ENCODE measurements at regions not wholly inside any gene's neighbourhood (a gene's known extent, or its start where the extent isn't known, plus 50 kb on each side); places are given as distances from the start of the nearest gene placed in this dataset.

GRCh38 chr16:6777624-6778023 is 555.0 kb upstream of the RBFOX1 start:
- TF ChIP-seq CTCF (optimal IDR thresholded peaks at IDR 0.05 in 1 of 3, IDR thresholded peaks at IDR 0.05 in 1 of 3, conservative IDR thresholded peaks at IDR 0.05 in 1 of 3; ENCODE audit: extremely low read depth in 1 of 3, insufficient read depth in 2 of 3, low read length in 3 of 3) (no peak), EZH2 (IDR thresholded peaks at IDR 0.05; ENCODE audit: low read length) (no peak)

All from keratinocyte (primary cell).